ENCODE measurements at regions not wholly inside any gene's neighbourhood (a gene's known extent, or its start where the extent isn't known, plus 50 kb on each side); places are given as distances from the start of the nearest gene placed in this dataset.

DNA sequence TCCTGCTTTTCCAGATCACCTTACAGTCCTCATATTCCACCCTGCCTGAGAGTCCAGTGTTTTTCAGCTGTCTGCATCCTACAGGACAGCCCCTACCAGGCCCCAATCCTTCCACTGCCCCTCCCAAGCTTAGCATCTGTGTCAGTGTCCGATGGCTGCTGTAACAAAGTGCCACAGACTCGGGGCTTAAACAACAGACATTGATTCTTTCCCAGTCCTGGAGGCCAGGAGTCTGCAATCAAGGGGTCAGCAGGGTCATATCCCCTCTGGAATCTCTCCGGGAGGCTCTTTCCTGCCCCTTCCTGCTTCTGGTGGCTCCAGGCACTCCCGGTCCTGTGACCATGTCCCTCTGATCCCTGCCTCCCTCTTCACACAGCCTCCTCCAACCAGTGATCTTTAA is 396.6 kb upstream of the MAP3K7 start:
- no peak for DNase-seq

DNA sequence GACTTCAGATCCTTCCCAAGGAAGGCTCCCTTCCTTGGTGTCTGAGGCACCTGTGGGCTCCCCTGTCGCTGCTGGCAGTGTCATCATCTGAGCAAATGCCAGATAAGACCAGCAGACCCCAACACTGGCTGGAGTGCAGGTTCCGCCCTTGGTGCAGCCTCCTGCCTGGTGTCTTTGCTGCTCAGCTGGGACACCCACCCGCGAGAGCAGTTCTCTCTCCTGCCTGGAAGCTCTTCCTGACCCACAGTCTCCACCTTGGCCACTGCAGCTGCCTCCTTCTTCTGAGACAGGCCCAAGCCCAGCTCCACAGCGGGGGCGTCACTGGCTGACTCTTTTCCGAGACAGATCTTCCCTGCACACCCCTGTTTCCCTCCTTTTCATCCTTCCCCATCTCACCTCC is 395.7 kb upstream of the MAP3K7 start:
- no peak for DNase-seq

DNA sequence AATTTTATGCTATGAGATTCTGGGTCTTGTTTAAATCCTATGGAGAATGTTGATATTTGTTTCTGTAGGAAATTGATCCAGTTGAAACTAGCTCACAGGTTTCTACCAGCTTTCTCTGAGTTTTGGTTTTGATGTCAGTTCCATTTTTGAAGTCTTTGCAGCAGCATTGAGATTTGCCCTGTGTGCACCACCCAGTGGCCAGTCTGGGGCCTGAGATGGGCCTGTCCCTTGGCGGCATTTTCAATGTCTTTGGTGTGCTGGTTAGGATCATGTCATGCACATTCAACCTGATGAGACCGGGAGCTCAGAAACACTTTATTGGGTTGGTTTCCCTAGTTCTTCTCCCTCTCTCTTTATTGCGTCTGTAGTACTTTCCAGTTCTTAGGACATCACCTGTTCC is 395.2 kb upstream of the MAP3K7 start:
- DNase-seq: no peak

DNA sequence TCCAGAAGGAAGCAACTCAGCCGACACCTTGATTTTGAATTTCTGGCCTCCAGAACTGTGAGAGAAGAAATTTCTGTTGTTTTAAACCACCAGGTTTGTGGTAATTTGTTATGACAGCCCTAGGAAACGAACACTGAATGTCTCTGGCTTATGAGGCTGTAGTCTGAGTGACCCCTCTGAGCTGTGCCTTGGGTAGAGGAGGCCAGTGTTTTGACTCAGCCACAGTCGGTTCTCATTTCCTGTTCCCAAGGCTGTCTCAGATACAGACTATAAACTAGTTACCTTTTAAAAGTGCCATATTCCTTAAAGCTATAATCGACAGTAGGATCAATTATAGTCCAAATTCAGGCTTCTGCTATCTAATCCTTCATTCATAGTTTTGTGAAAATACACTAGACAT is 391.2 kb upstream of the MAP3K7 start:
- DNase-seq: no peak

DNA sequence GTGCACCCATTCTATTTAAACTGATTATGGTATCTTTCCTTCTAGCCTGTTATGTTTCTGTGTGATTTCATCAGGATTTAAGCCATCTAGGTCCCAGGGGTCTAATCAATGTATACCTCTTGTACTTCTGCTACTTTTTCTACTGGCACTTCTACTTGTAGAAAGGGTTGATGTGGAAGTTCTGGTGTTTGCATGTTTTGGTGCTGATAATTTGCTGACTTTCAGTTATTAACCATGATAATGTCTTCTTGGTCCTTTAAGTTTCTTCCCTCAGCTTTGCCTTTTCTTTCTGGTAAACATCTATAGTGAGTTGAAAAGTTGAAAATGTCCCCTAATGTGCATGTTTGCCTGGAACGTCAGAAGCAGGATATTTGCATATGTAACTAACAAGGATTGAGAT is 390.6 kb upstream of the MAP3K7 start:
- DNase-seq: no peak

DNA sequence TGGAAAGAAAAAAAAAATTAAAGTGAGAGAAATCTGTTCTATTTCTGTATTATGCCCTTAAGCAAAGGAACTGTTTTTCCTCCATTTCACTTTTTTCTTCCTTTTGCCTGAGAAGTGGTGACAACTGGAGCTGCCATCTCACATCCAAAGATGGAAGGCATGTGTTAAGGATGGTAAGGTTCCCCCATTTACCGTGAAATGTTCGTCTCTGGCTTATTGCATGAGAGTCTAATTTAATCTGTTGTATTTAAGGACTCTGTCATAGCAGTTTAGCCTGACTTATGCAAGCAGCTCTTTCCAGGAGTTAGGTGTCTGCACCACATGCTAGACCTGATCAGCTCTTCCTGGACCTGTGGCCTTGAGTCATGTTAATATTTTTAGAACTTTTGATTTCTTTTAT is 389.5 kb upstream of the MAP3K7 start:
- no peak for DNase-seq

DNA sequence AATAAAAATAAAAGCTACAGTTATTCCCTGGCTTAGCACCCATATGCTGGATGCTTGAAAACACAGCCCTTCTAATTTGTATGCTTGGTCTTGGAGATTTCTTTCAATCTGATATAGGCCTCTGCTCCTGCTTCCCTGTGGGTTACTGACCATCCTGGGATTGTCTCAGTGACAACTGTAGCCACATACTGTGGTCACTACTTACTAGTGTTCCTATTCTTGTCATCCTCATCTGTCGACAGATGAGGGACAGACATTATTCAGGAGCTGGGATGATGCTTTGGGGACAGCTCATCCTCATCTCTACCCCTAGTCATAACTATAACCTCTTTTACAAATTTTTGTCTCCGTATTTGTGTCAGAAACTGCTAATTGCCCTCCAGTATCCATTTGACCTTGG is 388.9 kb upstream of the MAP3K7 start:
- no peak for DNase-seq

DNA sequence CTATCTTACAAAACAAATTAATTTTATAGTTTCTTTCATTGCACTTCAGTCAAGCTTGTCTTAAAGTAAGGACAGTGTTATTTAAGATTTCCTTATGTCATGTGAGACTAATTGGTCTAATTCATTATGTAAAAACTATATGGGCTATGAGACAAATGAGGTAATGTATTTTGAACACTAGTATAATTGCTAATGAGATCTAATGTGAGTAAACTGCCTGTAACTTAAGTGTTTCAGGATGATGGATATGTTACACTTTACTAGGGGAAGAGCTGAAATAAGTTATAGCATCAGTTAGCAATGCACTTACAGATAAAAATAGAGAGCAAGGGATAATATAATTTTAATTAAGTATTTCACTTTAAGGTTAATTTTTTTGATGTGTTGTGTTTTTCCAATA is 386.3 kb upstream of the MAP3K7 start:
- DNase-seq: no peak

DNA sequence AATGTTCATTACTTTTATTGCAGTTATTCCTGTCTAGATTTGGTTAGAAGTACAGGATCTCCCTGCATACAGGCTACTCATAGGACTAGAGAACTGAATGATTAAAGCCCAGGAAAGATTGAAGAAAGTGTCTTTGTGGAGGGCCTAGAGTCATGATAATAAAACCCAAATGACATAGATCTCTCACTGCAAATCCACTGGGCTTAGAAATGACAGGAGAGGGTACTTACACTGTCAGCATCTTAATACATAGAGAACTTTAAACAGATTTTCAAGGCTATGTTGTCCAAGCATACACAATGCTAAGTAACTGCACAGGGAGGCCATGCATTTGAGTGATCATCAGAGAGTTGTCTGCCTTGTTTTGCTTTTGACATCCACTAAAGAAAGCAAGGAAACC is 383.8 kb upstream of the MAP3K7 start:
- no peak for DNase-seq

DNA sequence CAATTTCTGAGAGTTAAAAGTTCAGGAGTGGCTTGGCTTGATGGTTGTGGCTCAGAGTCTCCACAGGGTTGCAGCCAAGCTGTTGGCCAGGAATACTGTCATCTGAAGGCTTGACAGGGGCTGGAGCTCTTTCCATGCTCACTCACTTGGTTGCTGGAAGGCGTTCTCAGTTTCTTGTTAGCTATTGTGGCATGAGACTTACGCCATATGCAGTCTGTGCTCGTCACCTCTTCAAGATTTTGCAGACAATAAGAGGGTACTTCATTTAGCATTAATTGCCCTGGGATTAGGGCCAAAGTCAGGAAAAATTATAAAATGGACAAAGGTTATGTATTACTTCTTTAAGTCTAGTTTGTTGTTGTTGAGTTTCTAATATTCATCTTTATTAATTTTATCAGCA is 380.6 kb upstream of the MAP3K7 start:
- DNase-seq: no peak

DNA sequence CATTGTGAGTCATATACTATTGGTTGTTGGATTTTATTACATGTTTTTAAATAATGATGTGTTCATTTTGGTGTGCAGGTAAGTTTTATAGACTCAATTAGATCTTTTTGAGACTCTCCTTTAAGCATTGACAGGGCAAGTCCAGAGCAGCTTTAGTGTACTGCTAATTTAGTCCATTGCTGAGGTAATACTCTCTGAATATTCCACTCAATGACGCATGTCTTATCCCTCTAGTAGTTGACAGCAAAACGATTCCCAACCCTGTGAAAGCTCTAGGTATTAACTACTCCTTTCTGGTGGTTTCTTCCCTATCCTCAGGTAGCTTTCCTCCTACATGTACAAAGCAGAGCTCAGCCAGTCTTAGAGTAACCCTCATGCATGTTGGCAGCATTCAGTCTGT is 373.5 kb upstream of the MAP3K7 start:
- no peak for DNase-seq

DNA sequence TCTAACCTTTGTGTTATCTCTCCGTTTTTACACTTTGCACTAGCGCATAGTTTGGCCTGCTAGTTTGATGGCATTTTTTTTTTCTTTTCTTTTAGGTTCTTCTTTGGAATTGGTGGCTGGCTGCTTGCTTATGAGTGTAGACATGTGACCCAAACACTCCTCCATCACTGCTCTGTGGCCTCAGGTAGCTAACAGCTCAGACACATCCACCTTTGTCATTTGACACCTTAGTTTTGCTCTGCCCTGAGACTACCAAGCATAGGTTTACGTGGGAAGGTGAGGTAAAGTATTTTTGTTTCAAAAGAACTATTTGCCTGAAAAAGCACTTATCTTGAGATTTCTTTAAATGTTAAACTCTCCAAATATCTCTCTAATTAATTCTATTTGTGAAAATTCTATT is 368.4 kb upstream of the MAP3K7 start:
- no peak for DNase-seq

DNA sequence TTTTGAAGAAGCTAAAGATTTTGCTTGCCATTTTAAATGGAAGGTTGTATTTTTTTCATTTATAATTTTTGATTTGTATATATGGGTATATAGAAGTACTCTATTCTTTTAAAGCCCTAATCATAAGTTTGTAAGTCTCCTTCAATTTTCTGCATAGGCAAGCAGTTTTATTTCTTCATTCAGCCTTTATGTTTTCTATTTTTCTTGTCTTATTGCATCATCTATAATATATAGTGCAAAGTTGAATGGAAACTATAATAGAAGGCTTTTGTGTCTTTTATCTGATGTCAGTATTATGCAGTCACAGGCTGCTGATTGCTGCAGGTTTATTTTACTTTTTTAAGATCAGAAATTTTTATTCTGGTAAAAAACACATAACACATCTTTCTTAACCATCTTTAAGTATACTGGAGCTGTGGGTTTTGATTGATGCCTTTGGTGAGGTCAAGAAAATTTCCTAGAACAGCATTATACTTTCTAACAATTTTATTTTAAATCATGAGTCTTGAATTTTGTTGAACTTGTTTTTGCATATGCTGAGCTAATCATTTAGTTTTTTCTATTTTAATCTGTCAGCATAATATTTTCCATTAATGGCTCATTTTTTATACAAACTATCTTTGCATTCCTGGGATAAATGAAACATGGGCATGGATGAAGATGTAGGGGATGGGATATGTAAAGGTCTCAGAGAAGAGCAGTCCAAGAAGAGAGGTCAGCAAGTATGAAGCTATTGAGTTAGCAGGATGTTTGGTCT is 366.7 kb upstream of the MAP3K7 start:
- DNase-seq: no peak

DNA sequence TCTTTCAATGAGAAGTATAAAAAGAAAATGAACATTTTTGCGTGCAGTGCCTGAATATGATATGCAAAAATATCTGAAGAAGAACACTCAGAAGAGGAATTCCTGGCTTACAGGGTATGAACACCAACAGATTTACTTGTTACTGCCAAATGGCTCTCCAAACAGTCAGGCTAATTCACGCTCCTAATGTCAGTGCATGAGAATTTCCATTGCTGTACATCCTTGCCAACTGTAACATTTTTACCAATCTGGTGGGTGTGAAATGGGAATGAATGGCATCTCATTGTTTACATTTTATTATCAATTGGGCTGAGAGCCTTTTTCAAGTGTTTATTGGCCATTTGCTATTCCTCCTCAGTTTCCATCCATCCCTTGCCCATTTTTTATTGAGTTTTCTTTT is 365.3 kb upstream of the MAP3K7 start:
- no peak for DNase-seq

DNA sequence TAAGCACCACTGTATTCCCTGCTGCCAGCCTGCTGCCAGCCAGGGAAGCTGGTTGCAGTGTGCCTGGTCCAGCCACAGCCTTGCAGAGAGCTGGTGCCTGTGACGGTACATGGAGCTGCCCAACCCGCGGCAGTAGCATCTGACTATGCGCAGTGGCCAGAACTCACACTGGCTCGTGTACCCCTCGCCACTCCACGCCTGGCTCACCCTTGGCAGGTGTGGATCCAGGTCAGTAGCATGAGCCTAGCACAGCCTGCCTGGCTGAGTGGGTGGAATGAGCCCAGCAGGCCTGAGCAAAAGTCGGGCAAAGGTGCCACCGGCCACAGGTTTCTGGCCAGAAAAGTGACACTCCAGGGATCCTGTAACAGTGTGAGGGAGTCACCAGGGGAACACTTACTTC is 361.7 kb upstream of the MAP3K7 start:
- DNase-seq: no peak

DNA sequence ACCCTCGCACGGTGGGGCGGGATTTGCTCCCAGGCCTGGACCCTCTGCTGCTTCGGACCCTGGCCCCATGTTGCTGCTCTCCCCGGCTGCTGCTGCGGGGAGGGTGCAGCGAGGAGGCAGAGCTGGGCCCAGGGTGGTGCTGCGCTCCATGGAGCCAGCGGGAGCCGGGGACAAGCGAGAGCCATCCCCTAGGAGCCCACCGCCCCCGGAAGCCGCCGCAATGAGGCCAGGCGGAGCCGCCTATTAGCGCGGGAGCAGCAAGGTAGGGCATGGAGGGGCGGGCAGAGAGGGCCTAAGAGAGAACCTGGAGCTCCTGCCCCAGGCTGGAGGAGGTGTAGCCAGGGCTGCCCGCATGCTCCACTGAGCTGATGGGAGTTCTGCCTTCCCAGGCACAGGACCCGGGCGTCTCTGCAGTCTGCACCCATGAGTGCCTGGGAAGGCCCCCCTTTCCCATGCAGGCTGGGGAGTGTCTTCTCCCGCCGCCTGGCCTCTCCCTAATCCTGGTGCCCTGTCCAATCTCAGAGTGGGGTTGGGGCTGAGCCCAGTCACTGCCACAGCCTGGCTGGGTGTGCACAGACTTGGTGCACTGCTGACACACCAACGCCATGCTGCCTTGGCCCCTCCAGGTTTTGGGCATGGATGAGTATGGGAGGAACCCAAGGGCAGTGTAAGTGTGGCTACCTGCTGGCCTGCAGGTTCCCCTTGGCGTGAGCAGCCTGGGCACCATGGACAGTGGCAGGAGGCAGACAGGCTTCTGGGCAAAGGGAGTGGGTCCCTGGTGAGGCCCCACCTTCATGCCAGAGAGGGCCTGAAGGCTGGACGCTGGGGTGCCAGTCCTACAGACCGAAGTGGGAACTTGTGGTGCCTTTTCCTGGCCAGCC is 360.6 kb upstream of the MAP3K7 start:
- no peak for DNase-seq

DNA sequence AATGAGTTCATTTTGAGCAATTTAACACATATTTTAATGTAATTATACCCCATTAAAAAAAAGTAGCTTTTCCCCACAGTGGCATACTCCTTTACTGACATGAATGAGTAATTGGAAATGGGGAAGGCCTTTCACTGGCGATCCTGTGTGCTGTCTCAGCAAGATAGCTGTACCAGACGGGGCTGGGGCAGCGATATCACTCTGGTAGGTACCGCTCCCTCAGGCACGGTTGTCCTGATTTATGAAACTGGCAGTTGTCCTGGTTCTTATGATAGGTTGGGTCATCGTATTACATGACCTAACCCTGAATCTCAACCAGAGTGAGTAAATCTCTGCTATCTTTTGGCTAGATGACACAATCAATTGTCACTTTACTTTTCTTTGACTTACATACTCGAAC is 355.0 kb upstream of the MAP3K7 start:
- DNase-seq: no peak

DNA sequence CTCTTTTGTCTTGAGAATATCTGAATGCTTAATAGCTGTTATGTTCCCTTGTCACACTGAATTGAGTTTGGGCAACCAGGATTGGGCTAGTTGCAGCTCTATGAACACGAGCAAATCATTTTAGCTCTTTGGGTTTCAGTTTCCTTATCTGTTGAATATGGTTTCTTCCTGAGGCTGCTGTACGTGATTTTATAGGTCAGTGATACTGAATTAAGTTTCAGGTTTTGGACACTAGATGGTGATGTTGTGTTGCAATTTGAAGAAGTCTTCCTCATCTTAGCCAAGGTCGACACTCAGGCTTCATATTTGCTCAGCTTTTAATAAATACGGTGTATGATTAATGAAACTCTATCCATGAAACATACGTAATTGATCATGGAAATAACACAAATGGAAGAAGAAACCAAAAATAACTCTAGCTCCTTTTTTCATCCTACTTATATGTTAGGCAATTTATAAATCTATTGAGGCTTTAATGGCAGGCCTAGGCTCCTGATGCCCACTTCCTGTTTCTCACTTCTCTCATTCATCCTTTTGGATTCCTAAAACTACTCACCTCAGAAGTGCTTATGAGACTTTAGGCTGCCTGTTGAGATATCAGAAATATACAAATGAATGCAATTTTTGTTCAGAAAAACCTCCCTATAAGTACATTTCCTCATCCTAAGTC is 354.1 kb upstream of the MAP3K7 start:
- DNase-seq: peak; percentile 79

DNA sequence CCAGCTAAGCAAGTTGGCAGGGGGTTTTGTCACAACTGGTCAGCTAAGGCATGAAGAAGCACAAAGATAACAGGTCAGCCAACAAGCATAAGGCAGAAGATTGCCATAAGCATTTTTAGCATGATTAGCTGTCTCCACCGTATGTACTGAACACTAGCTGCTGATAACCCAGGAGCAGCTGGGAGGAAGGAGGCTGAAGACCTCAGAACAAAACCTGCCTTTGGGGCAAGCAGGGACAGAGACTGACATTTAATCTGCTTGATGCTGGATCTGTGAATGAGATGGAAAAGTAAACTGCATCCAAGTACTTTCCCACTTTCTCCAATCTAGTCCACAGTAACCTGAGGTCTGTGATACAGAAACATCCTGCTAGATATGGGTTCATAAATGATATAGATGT is 353.0 kb upstream of the MAP3K7 start:
- DNase-seq: no peak

DNA sequence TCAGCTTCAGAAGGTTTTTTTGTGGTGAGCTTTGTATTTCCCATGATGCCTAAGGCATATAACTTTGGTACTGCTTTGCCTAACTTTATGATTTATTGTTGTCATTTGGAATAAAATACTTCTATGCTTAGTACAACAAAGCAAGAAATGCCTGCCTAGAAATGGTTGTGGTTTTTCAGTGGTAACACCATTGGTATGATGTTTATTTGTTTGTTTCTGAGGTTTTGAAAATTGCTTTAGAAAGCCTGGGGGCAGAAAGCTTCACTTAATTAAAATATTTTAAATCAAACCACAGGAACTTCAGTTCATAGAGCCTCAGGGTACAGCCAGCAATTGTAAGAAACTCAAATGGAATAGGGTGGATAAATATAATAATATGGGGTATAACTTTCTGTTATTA is 351.2 kb upstream of the MAP3K7 start:
- DNase-seq: no peak

DNA sequence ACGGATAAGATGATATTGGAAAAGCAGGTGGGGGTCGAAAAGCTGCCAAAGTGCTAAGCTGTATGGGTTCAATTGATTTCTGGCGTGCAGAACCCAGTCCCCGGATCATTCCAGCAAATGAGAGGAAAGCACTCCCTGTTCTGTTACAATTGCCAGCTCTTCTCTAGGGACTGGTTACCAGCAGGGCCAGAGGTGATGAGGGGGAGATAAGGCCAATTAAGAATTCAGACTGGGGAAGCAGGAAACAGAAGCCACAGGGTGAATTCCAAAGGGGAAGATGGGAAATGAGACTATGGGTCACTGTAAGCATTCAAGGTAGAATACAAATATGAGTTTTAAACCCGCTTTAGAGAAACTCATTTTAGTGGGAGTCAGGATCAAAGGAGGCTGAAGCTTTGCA is 349.4 kb upstream of the MAP3K7 start:
- DNase-seq: no peak

DNA sequence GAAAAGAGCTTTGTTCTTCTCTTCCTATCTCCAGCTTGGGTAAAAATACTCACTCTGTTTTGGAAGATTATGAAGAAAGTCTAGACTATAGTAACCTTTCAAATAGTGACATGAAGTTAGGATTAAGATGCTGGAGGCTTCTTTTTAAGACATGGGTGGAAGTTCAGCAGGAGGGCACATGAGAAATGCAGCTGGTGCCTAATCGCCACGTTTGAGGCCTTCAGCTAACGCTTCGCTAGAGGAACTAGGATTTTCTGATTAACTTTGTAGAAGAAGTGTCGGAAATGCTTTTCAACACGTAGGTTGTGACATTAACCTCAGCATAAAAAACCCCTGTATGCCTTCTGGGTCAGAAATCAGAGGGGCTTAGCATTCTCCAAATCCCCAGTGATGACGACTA is 348.1 kb upstream of the MAP3K7 start:
- no peak for DNase-seq

DNA sequence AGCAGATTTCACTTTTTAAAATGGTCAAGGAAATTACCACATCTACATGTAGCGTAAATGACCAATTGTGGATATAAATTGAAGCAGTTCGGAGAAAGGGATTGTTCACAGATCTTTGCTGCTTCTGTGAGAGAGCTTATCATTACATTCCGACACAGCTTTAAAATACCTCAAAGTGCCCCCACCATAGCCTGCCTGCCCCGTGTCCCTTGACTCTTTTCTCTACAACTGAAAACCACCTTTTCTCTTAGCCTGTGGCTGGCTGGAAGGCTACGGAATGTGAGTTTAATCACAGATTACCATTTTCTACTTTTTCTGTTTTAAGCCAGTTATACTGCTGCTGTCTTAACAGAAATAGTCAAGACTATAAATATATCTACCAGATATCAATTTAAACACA is 347.2 kb upstream of the MAP3K7 start:
- no peak for DNase-seq

DNA sequence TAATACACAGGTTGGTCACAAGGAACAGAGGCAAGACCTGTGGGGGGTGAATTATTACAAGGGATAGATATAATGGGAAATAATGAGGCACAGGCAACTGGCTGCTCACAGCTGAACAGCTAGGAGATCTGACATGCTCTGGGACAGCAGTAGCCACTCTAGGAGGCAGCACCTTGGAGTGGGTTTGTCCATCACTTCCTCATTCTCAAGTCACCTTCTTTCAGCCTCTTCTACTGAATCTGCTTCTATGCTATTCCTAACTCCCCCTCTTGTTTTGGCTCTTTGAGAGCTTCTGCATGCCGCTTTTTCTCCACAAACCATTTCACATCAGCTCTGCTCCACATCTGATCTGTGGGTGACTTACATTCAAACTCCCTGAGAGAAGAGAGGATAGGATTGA is 345.5 kb upstream of the MAP3K7 start:
- no peak for DNase-seq

Data from NCI-H774 (cell line).